Heart left ventricle (tissue), 13 donors: ENCODE measurements at regions not wholly inside any gene's neighbourhood (a gene's known extent, or its start where the extent isn't known, plus 50 kb on each side); places are given as distances from the start of the nearest gene placed in this dataset.

Experiments
- CTCF ChIP-seq, 12 donors: fragments of 200-600 bp; sonication (generic) in 4 of 12; IDR thresholded peaks; one replicate each; pipeline versions ENCODE4 v1.5.0 to v1.8.0; 2018 to 2022; ENCODE audit warnings: antibody characterized with exemption in 12 of 12, mild to moderate bottlenecking in 5 of 12
- POLR2A ChIP-seq, 2 donors: fragments of 450-650 bp; IDR thresholded peaks; one replicate each; pipeline ENCODE4 v1.6.1; 2017; ENCODE audit warnings: antibody characterized with exemption in 2 of 2, mild to moderate bottlenecking in 2 of 2, moderate library complexity in 2 of 2
- donor health status: ischemic (EF 13 %, LVEDD 7.1; RV severe dilation, severe dysfunction).
- donor health status: DM: no; HTN: yes; CAD: no.
- donor health status: DM: no; HTN: no; CAD: no.
- donor health status: ischemic (EF 25% LVEDD 6.9; RV normal size, moderate dysfunction).
- donor health status: ischemic (EF 25% LVEDD 5.7; RV mildly dilated, moderate dysfunction).
- donor health status: ischemic (EF 35%, LVEDD 5.7; RV mildly dilated, moderate dysfunction).
- donor health status: nonischemic (EF 11% LVEDD 7.7; RV severe dilation, severe dysfunction).
- donor health status: DM: yes; HTN: yes; CAD: no.
- donor health status: PGD.
- donor health status: ischemic (EF 29% LVEDD 5.4; RV normal size, mild dysfunction).
- donor health status: nonischemic (EF 23%, LVEDD 6.1; RV moderate dilation, normal function).

- no peak for TF ChIP-seq CTCF (IDR thresholded peaks at IDR 0.05)
- TF ChIP-seq POLR2A (IDR thresholded peaks at IDR 0.05) = no peak
These were observed 99.1 kb downstream of the CENPW start for GRCh38 chr6:126439040-126439439.
